Fibroblast of skin of left quadriceps (primary cell): ENCODE measurements at regions not wholly inside any gene's neighbourhood (a gene's known extent, or its start where the extent isn't known, plus 50 kb on each side); places are given as distances from the start of the nearest gene placed in this dataset.
A peak's percentile ranks its signal among the peaks of the same experiment; 100 is the strongest.

ENCODE experiments used
- DNase-seq, 2 experiments: peaks; one replicate each; pipeline ENCODE4 v3.0.0-alpha.2; 2013; ENCODE audit warnings: low read depth in 2 of 2

GRCh38 chr2:111219285-111219684, 98.6 kb downstream of the BCL2L11 start:
- no peak for DNase-seq

DNA sequence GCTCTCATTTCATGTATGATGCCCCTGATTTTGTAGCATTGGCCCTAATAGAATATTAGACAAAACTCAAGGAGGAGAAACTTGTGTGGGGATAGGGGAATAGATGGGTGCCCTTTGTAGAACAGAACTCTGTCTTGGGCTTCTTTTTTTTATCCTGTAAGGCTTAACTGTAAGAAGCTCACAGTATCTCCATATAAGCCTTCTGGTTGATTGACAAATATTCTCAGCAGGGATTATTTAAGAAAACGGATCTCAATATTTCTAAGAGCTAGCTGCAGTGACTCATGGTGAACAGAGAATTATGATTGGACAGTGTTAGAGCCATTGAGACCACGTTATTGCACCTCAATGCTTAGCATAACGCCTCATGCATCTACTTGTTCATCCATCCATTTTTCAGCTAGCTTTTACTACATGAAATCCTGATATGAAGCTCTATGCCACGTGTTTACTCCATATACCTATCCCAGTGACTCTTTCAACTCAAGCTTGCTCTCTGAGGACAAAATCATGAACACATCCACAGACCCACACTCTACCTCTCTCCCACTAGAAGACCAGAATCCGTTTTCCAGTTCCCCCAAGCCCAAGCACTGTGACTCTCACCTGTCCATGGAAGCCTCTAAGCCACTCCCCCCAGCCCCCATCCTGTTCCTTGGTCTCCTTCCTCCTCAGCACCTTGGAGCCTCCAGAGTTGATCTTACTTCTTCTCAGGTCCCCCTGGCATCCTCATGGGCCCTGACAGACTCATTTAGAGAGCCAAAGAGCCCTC, 99.2 kb downstream of the BCL2L11 start:
- DNase-seq = no peak

- no peak for DNase-seq
Observed at GRCh38 chr2:111220962-111221361, 100.2 kb downstream of the BCL2L11 start.

DNA sequence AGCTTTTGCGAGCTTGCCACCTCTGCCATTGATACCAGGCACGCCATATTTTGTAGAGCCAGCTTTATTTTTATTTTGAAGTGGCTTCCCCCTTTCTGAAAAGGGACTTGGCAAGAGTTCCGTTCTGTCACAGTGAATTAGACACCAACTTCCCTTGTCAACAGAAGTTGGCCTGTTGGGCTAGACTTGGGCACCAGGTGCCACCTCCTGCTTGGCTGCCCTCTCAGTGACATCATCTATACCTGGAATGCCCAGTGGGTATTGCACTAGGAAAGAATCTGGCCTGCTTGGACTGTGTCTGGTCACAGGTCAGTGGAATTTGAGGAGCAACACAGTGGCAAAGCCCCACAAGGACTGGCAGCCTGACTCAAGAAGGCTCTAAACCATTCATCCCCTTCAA, 101.0 kb downstream of the BCL2L11 start:
- DNase-seq = no peak

DNA sequence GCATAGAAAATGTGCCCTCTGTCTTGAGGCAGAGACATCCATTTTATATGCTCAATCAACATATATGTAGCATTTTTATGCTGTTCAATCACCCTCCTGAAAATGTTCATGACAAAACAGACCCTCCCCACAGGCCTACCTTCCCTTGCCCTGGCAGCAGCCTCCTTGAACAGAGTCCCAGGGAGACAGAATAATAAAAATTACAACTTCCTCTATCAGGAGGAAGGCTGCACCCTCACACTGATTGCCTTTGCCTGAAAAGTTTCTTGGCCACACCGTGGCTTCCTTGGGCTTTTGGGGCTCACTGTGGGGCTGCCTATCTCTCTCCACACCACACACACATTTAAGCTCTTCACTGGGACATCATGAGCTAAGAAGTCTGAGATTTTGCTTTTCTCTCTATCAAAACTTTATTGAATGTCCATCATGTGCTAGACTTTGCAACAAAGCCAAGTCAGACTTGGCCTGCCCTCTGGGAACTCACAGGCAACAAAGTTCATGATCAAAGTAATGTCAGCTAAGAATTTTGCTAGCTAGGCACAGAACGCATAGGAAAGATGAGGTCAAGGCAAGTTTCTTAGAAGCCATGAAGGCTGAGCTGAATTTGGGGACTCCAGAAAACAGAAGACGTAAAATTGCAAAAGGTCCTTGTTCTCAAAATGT, 101.6 kb downstream of the BCL2L11 start:
- DNase-seq = no peak

GRCh38 chr2:111225856-111226255, 105.1 kb downstream of the BCL2L11 start:
- DNase-seq = no peak

GRCh38 chr2:111226876-111227700, 106.4 kb downstream of the BCL2L11 start:
- DNase-seq = peak; percentile 57 to 59

- peak; percentile 71 for DNase-seq
Observed at GRCh38 chr2:111227716-111228141, 107.0 kb downstream of the BCL2L11 start.

DNA sequence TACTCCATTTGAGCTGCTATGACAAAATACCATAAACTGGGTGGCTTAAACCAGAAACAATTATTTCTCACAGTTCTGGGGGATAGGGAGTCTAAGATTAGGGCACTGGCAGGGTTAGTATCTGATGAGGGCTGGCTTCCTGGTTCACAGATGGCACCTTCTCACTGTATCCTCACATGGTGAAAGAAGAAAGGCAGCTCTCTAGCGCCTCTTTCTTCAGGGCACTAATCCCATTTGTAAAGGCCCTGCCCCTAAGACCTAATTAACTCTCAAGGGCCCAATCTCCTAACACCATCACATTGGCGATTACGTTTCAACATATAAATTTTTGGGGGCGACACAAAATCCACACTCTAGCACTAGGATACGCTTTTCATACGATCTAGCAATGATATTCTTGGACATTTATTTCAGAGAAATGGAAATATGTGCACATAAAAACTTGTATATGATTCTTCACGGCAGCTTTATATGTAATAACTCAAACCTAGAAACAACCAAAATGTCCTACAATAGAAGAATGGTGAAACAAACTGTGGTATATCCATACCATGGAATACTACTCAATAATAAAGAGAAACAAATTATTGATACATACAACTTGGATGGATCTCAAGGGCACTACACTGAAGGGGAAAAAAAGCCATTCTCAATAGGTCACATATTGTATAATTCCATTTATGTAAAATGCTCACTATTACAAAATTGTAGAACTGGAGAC, 111.0 kb downstream of the BCL2L11 start:
- DNase-seq = no peak

DNA sequence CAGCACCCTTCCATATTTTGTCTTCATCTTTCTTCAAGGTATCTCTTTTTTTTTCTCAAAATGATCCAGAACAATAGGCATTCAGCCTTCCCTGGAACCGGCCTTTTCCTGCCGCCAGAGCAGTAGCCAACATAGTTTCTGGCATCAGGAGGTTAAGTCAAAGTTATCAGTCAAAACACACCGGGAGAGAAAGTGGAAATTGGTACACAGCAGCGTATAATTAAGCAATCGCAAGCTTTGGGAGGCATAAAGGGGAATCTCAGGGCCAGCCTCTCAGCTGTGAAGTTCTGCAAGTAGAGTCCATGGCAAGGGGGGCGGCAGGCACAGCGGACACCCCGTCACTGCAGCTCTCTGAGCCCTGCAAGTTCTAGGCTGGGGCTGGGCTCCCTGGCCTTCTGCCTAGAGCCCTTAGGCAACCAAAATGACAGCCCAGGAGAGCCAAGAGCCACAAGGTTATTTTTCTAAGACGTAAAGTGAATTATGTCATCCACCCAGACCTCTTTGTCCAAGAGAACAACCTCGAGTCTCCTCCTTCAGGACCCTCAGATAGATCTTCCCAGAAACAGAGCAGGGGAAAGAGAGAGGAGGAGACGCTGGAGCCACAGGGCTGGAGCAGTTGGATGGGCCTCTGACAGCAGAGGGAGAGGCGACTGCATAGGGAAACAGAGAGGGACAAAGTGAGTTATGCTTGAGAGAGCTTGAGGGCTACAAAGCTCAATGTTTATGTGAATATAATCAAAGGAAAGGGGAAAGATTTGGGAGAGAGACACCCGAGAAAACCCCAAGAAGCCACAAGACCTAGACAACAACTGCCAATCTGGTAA, 114.7 kb downstream of the BCL2L11 start:
- no peak for DNase-seq

GRCh38 chr2:111236025-111236424, 115.3 kb downstream of the BCL2L11 start:
- no peak for DNase-seq

GRCh38 chr2:111238296-111238695, 117.6 kb downstream of the BCL2L11 start:
- no peak for DNase-seq

GRCh38 chr2:111239107-111239506, 118.4 kb downstream of the BCL2L11 start:
- DNase-seq = no peak

- DNase-seq = no peak
Observed at GRCh38 chr2:111239581-111240249, 119.0 kb downstream of the BCL2L11 start.

DNA sequence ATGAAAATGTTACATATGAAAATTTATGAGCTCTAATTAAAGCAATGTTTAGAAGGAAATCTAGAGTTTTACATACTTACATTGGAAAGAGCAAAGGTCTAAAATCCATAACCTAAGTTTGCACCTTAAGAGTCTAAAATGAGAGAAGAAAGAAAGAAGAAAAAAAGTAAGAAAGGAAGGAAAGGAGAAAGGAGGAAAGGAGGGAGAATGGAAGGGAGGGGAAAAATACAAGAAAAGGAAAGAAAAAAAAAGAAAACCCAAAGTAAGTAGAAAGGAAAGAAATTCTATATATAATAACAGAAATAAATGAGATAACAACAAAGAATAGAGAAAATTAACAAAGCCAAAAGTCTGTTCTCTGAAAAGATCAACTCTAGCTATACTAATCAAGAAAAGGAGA, 122.6 kb downstream of the BCL2L11 start:
- no peak for DNase-seq

DNA sequence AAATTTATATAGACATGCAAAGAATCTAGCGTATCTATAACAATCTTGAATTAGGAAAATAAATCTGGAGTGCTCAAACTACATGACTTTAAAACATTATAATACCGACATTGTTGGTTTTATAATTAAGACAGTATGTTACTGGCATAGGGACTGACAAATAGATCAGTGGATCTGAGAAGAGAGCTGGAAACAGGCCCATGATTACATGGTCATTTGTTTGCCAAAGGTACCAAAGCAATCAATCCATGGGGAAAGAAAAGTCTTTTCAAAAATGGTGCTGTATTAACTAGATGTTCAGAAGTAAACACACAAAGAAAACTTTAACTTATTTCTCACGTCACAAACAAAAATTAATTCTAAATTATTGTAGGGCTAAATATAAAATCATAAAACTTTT, 124.2 kb downstream of the BCL2L11 start:
- no peak for DNase-seq

- DNase-seq = no peak
Observed at GRCh38 chr2:111246620-111247061, 125.9 kb downstream of the BCL2L11 start.

GRCh38 chr2:111247491-111247890, 126.8 kb downstream of the BCL2L11 start:
- no peak for DNase-seq

GRCh38 chr2:111249806-111250205, 129.1 kb downstream of the BCL2L11 start:
- DNase-seq = no peak

DNA sequence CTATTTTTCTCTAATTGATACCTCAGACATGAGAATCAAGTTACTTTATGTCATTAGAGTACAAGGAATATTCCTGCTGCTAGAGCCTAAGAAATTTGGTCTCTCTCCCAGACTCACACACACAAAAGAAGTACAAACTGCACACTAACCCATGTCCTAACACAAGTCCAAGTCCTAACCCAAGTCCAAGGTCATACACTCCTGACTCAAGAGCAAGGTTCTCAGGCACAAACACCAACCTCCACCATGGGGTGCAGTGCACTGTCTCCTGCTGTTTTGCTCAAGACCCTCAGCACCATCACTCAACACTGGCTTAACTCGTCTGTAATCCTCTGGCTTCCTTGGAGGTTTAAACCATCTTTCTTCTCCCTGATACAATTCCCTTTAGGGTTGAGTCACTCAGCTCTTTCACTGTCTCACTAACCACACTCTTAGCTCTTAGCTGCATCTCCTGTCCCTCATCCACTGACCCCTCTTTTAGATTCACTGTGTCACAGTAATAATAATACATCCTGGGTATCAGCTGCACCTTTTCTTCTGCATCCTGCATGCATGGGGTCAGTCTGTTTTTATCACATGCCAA, 129.8 kb downstream of the BCL2L11 start:
- DNase-seq = peak; percentile 19 to 28
